ENCODE measurements at regions not wholly inside any gene's neighbourhood (a gene's known extent, or its start where the extent isn't known, plus 50 kb on each side); places are given as distances from the start of the nearest gene placed in this dataset.

- WGBS, 2 experiments (ENCODE audit: extremely low coverage in 1 of 2, insufficient coverage in 1 of 2, insufficient read length in 1 of 2, insufficient replicate concordance in 2 of 2, low coverage in 1 of 2, low lambda C conversion rate in 2 of 2, missing lambda C conversion rate in 1 of 2): 93% methylated on average over 2 of the region's 2 CpGs; no CpG with 5 or more reads in 1 of the 2 experiments
- H3K27ac ChIP-seq (ENCODE audit: low read depth, low read length): no peak overlapping the region
- no peak overlapping the region for H3K4ac ChIP-seq (replicated peaks; ENCODE audit: insufficient read length, low read depth, low read length)
- no peak overlapping the region for H2BK120ac ChIP-seq (replicated peaks; ENCODE audit: low read depth, low read length)
- no peak overlapping the region for H4K91ac ChIP-seq (replicated peaks; ENCODE audit: insufficient read length, low read length)
- no peaks in the 10 kb centered on the region for H3K4me1 ChIP-seq (replicated peaks in 1 of 4; ENCODE audit: control insufficient read depth in 3 of 4, insufficient read depth in 4 of 4, low read length in 3 of 4)
- H4K8ac ChIP-seq (ENCODE audit: extremely low read depth, insufficient read depth, low read length): no peak overlapping the region
- POLR2A ChIA-PET (ENCODE audit: partially characterized antibody): no interaction called here
- no peaks in the 10 kb centered on the region; the same call in 1 of the 2 replicates for H3K23me2 ChIP-seq (ENCODE audit: low read depth, low read length)
- H3K56ac ChIP-seq (replicated peaks; ENCODE audit: insufficient read length, low read depth, low read length): no peak overlapping the region
- H3K18ac ChIP-seq (ENCODE audit: extremely low read depth, low read length): no peak overlapping the region
- H3K14ac ChIP-seq (ENCODE audit: insufficient read length): no peak overlapping the region
- H2AK5ac ChIP-seq (ENCODE audit: low read depth, low read length): no peak overlapping the region
- H3K4me3 ChIP-seq (ENCODE audit: extremely low read depth in 1 of 4, insufficient read depth in 2 of 4, low read depth in 3 of 4, low read length in 4 of 4): no peak overlapping the region
- H3K4me2 ChIP-seq (ENCODE audit: insufficient read depth in 1 of 2, low read depth in 2 of 2, low read length in 2 of 2): no peak overlapping the region
- H3K79me2 ChIP-seq (ENCODE audit: control insufficient read depth in 1 of 2, insufficient read depth in 2 of 2, low read length in 2 of 2): no peaks in the 10 kb centered on the region
- H3K27me3 ChIP-seq (replicated peaks in 1 of 4; ENCODE audit: control insufficient read depth in 3 of 4, extremely low read depth in 1 of 4, insufficient read depth in 3 of 4, low read length in 3 of 4): no peaks in the 10 kb centered on the region
- no peak overlapping the region for H2BK5ac ChIP-seq (ENCODE audit: low read depth, low read length)
- H3K23ac ChIP-seq (ENCODE audit: insufficient read length): no peak overlapping the region
- TF ChIP-seq CBX5 (IDR thresholded peaks at IDR 0.05; ENCODE audit: low read depth, low read length) (no peak), SP2 (IDR thresholded peaks at IDR 0.05; ENCODE audit: low read length) (no peak), EZH2 (IDR thresholded peaks at IDR 0.05; ENCODE audit: low read depth, low read length, severe bottlenecking) (no peak)
- no peaks in the 10 kb centered on the region for H3K36me3 ChIP-seq (ENCODE audit: control insufficient read depth in 2 of 4, insufficient read depth in 4 of 4, low read length in 3 of 4)
- H3K9me3 ChIP-seq (ENCODE audit: insufficient read depth in 2 of 2, low read depth in 1 of 2, low read length in 1 of 2): no peaks in the 10 kb centered on the region
- no peak overlapping the region for H3K9ac ChIP-seq (replicated peaks in 1 of 4; ENCODE audit: extremely low read depth in 1 of 4, low read depth in 3 of 4, low read length in 3 of 4)
- no peaks in the 10 kb centered on the region for H4K20me1 ChIP-seq (replicated peaks in 1 of 2; ENCODE audit: control insufficient read depth in 1 of 2, insufficient read depth in 2 of 2, low read length in 2 of 2)
- DNase-seq (ENCODE audit: low read depth in 1 of 2, low spot score in 2 of 2): no peak
- no peaks in the 10 kb centered on the region for H3K79me1 ChIP-seq (ENCODE audit: low read depth, low read length)
- H2BK15ac ChIP-seq (ENCODE audit: low read length): no peak overlapping the region
- H4K5ac ChIP-seq (ENCODE audit: insufficient read length, low read depth, low read length): no peak overlapping the region
- H2BK12ac ChIP-seq (ENCODE audit: low read depth, low read length): no peak overlapping the region
- no peak overlapping the region for H2BK20ac ChIP-seq (ENCODE audit: low read length)
- CTCF ChIA-PET (ENCODE audit: partially characterized antibody): no interaction called here
- no peak for FAIRE-seq
- no peak overlapping the region for H2AFZ ChIP-seq (ENCODE audit: low read length)
Observed at GRCh38 chr9:31573561-31573960, 810.9 kb upstream of the ACO1 start.
